B cell (primary cell): ENCODE measurements at regions not wholly inside any gene's neighbourhood (a gene's known extent, or its start where the extent isn't known, plus 50 kb on each side); places are given as distances from the start of the nearest gene placed in this dataset.

ENCODE experiments used
- ATAC-seq: fragments of 200-7000 bp; cut with Tn5 transposase; one replicate; pipeline ENCODE4 v1.10.0; 2021; ENCODE audit warnings: low read depth, mild to moderate bottlenecking, moderate number of reproducible peaks, moderate library complexity
- CTCF ChIA-PET: fragments of 350-600 bp; sonication (Branson Sonifier 250); formaldehyde crosslinking; loops from one replicate; lab custom pipeline; 2021; ENCODE audit warnings: antibody characterized with exemption, inconsistent platforms; lab: Charles Lee
- POLR2A ChIA-PET: fragments of 350-600 bp; sonication (Branson Sonifier 250); formaldehyde crosslinking; loops from one replicate; lab custom pipeline; 2021; ENCODE audit warnings: antibody characterized with exemption; lab: Charles Lee
- DNase-seq: peaks from one replicate; pipeline ENCODE4 v3.0.0; 2013
- H2AFZ ChIP-seq: 2 replicates; pipeline ENCODE4 v1.6.1; 2012; ENCODE audit warnings: mild to moderate bottlenecking, low read depth, low read length; ENCODE audit not compliant: insufficient read depth, poor library complexity, severe bottlenecking
- H3K27ac ChIP-seq, 2 donors: 1 replicate in 1 of 2; 2 replicates in 1 of 2; pipeline ENCODE4 v1.5.1; 2012 to 2013; ENCODE audit warnings: low read length in 2 of 2, mild to moderate bottlenecking in 2 of 2, moderate library complexity in 1 of 2
- H3K27me3 ChIP-seq, 4 experiments: fragments of 200-600 bp in 1 of 4; sonication (generic) in 1 of 4; replicated peaks in 1 of 4; 1 replicate in 2 of 4; 2 replicates in 2 of 4; pipeline versions ENCODE4 v1.6.1 to v1.7.0; 2013 to 2016; ENCODE audit warnings: low read length in 3 of 4, mild to moderate bottlenecking in 2 of 4, mixed read lengths in 1 of 4, moderate library complexity in 1 of 4; ENCODE audit not compliant: insufficient read depth in 4 of 4, control insufficient read depth in 3 of 4; ENCODE audit errors: control extremely low read depth in 1 of 4
- H3K36me3 ChIP-seq, 2 experiments: replicated peaks in 1 of 2; 1 replicate in 1 of 2; 2 replicates in 1 of 2; pipeline versions ENCODE4 v1.6.1 to v1.7.1; 2013; ENCODE audit warnings: low read length in 1 of 2; ENCODE audit not compliant: insufficient read depth in 2 of 2, control insufficient read depth in 1 of 2; ENCODE audit errors: control extremely low read depth in 1 of 2, extremely low read depth in 1 of 2
- H3K4me1 ChIP-seq, 2 donors: fragments of 200-600 bp in 1 of 2; sonication (generic) in 1 of 2; 1 replicate in 1 of 2; 2 replicates in 1 of 2; pipeline versions ENCODE4 v1.5.1 to v1.6.1; 2013 to 2017; ENCODE audit warnings: low read length in 2 of 2; ENCODE audit not compliant: control insufficient read depth in 2 of 2, insufficient read depth in 2 of 2
- H3K4me2 ChIP-seq: replicated peaks from 2 replicates; pipeline ENCODE3; 2012; ENCODE audit warnings: mild to moderate bottlenecking, low read depth, low read length; ENCODE audit not compliant: poor library complexity, severe bottlenecking
- H3K4me3 ChIP-seq, 5 experiments: fragments of 200-600 bp in 1 of 5; sonication (generic) in 1 of 5; 1 replicate in 3 of 5; 2 replicates in 2 of 5; pipeline versions ENCODE4 v1.5.1 to v1.7.0; 2011 to 2016; ENCODE audit warnings: low read length in 4 of 5, mild to moderate bottlenecking in 4 of 5, low read depth in 2 of 5, control low read depth in 1 of 5, moderate library complexity in 1 of 5; ENCODE audit not compliant: insufficient read depth in 1 of 5; ENCODE audit errors: control extremely low read depth in 1 of 5, extremely low read depth in 1 of 5
- H3K79me2 ChIP-seq: fragments of 200-600 bp; sonication (generic); one replicate; pipeline ENCODE4 v1.6.0; 2016; ENCODE audit warnings: low read length; ENCODE audit not compliant: control insufficient read depth, insufficient read depth
- H3K9ac ChIP-seq: fragments of 200-600 bp; sonication (generic); 2 replicates; pipeline ENCODE4 v1.6.1; 2017; ENCODE audit warnings: mild to moderate bottlenecking, low read length, moderate library complexity
- H3K9me3 ChIP-seq, 3 donors: one replicate each; pipeline versions ENCODE4 v1.6.1 to v1.7.1; 2013; ENCODE audit warnings: low read length in 2 of 3; ENCODE audit not compliant: control insufficient read depth in 2 of 3, insufficient read depth in 1 of 3; ENCODE audit errors: control extremely low read depth in 1 of 3
- H4K20me1 ChIP-seq: 2 replicates; pipeline ENCODE4 v1.6.0; 2012; ENCODE audit warnings: mild to moderate bottlenecking, low read length; ENCODE audit not compliant: insufficient read depth, control insufficient read depth, poor library complexity, severe bottlenecking
- H3K27ac Mint-ChIP-seq: one replicate; pipeline ENCODE4 v1.8.0; 2021; ENCODE audit warnings: mixed read lengths
- H3K27me3 Mint-ChIP-seq: one replicate; pipeline ENCODE4 v1.8.0; 2021; ENCODE audit warnings: mixed read lengths
- H3K4me1 Mint-ChIP-seq: one replicate; pipeline ENCODE4 v1.8.0; 2021; ENCODE audit warnings: mixed read lengths
- H3K4me3 Mint-ChIP-seq: one replicate; pipeline ENCODE4 v1.8.0; 2021; ENCODE audit warnings: mixed read lengths
- H3K9me3 Mint-ChIP-seq: one replicate; pipeline ENCODE4 v1.8.0; 2022; ENCODE audit warnings: mixed read lengths; ENCODE audit not compliant: insufficient read depth
- CTCF ChIP-seq: fragments of 200-600 bp; IDR thresholded peaks from one replicate; pipeline ENCODE4 v1.8.0; 2022; ENCODE audit warnings: antibody characterized with exemption, mild to moderate bottlenecking
- EZH2 ChIP-seq: IDR thresholded peaks from 2 replicates; pipeline ENCODE4 v1.6.1; 2012; ENCODE audit warnings: borderline replicate concordance, low read depth, mild to moderate bottlenecking, moderate library complexity, low read length; ENCODE audit not compliant: insufficient read depth, poor library complexity, severe bottlenecking
- whole genome bisulfite sequencing: methylation state at CpG from one replicate; pipeline ENCODE4 v1.1.5; 2013; ENCODE audit warnings: missing lambda C conversion rate; ENCODE audit not compliant: insufficient coverage; 5-methylcytosine and 5-hydroxymethylcytosine counted together
- intact Hi-C: fragments of 100-400 bp; cut with micrococcal nuclease; formaldehyde crosslinking; loops from one replicate; pipeline ENCODE4 v1.10.0; 2022

GRCh38 chr1:232438476-232438875, 191.5 kb downstream of the SIPA1L2 start:
- POLR2A ChIA-PET = no interaction called here
- intact Hi-C loops = no loop called here
- H3K27ac ChIP-seq = no peak overlapping the region

DNA sequence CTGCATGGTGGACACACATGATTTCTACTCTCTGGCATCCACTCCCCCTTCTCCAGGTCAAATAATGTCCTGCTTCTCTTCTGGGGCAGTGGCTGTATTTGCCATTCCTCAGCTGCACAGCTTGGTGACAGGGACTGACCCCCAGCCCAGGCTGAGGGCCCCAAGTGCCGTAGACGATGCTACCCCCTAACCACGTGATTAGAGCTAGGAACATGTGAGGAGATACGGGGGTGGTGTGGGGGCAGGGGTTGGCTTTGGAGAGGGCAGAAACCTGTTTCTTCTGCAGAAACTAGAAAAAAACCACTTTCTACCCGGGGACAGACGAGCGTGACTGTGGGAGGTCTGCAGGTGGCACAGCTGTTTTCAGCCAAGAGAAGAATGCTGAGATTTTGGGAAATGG, 192.4 kb downstream of the SIPA1L2 start:
- Histone ChIP-seq H3K4me3 (no peak overlapping the region), H3K36me3 (no peaks in the 10 kb centered on the region), H3K27me3 (no peaks in the 10 kb centered on the region), H4K20me1 (no peaks in the 10 kb centered on the region), H3K27ac (no peak overlapping the region), H3K9me3 (no peaks in the 10 kb centered on the region), H3K4me1 (no peaks in the 10 kb centered on the region), H2AFZ (no peak overlapping the region), H3K79me2 (no peaks in the 10 kb centered on the region), H3K4me2 (no peak overlapping the region), H3K9ac (no peak overlapping the region)
- TF ChIP-seq EZH2 (no peak), CTCF (no peak)
- H3K4me1 Mint-ChIP-seq = no peaks in the 10 kb centered on the region
- POLR2A ChIA-PET = no interaction called here
- no peak overlapping the region for H3K4me3 Mint-ChIP-seq
- CTCF ChIA-PET = no interaction called here
- no peaks in the 10 kb centered on the region for H3K27me3 Mint-ChIP-seq
- 92% methylated on average over 4 of the region's 7 CpGs for WGBS
- H3K9me3 Mint-ChIP-seq = no peaks in the 10 kb centered on the region
- no peak for DNase-seq
- intact Hi-C loops = no loop called here
- ATAC-seq = no peak
- no peak overlapping the region for H3K27ac Mint-ChIP-seq

More at GRCh38 chr1:232438476-232438875, 191.5 kb downstream of the SIPA1L2 start:
- no peak overlapping the region for H3K27ac Mint-ChIP-seq
- H3K4me1 Mint-ChIP-seq = no peaks in the 10 kb centered on the region
- 51% methylated on average over 3 of the region's 5 CpGs for WGBS
- H3K4me2 ChIP-seq = no peak overlapping the region
- no peaks in the 10 kb centered on the region for H3K27me3 Mint-ChIP-seq
- H3K9ac ChIP-seq = no peak overlapping the region
- no peak for ATAC-seq
- H3K4me3 ChIP-seq = no peak overlapping the region
- H3K36me3 ChIP-seq = no peaks in the 10 kb centered on the region
- TF ChIP-seq EZH2 = no peak
- TF ChIP-seq CTCF = no peak
- H4K20me1 ChIP-seq = no peaks in the 10 kb centered on the region
- H3K79me2 ChIP-seq = no peaks in the 10 kb centered on the region
- no peaks in the 10 kb centered on the region for H3K9me3 ChIP-seq
- H2AFZ ChIP-seq = no peak overlapping the region
- no peaks in the 10 kb centered on the region for H3K27me3 ChIP-seq
- no peak overlapping the region for H3K4me3 Mint-ChIP-seq
- DNase-seq = no peak
- no peaks in the 10 kb centered on the region for H3K4me1 ChIP-seq
- CTCF ChIA-PET = no interaction called here
- H3K9me3 Mint-ChIP-seq = no peaks in the 10 kb centered on the region
